ENCODE measurements at regions not wholly inside any gene's neighbourhood (a gene's known extent, or its start where the extent isn't known, plus 50 kb on each side); places are given as distances from the start of the nearest gene placed in this dataset.

DNA sequence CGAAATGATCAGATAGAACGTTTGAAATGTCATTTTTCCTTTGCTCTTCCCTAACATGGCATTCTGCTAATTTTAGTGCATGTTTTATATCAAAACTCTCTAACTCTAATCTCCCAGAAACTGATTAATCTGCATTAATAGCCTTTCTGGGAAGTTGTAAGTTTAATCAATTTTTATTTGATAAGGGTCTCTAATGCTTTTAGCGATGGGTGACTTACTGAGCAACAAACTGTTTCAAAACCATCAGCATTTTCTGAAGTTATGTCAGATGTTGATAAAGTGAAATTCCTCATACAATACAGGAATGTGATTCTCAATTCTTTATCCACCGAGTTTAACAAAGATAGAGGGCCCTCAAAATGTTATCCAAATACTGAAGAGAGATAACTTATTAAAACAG is 431.6 kb upstream of the CXADR start:
- no peak overlapping the region for H3K9ac ChIP-seq (ENCODE audit: low read depth in 1 of 2, low read length in 2 of 2)
- no peak overlapping the region for H3K27ac ChIP-seq (ENCODE audit: low read depth, low read length)
- no peaks in the 10 kb centered on the region for H3K36me3 ChIP-seq (ENCODE audit: control insufficient read depth in 1 of 2, insufficient read depth in 2 of 2, low read length in 2 of 2)
- no peak overlapping the region for H3K4me3 ChIP-seq (ENCODE audit: low read depth in 1 of 2, low read length in 2 of 2)
- H3K9me3 ChIP-seq (ENCODE audit: control insufficient read depth in 1 of 2, low read length in 2 of 2): peaks cover 4 to 13% of the 10 kb centered on the region in 2 donors
- H3K4me1 ChIP-seq (ENCODE audit: control insufficient read depth in 1 of 2, insufficient read depth in 2 of 2, low read length in 2 of 2): no peaks in the 10 kb centered on the region
- no peaks in the 10 kb centered on the region for H3K27me3 ChIP-seq (ENCODE audit: control insufficient read depth in 1 of 2, insufficient read depth in 2 of 2, low read length in 2 of 2)

GRCh38 chr21:17082843-17083483 is 429.9 kb upstream of the CXADR start:
- H3K9ac ChIP-seq (ENCODE audit: low read depth in 1 of 2, low read length in 2 of 2): no peak overlapping the region
- H3K4me3 ChIP-seq (ENCODE audit: low read depth in 1 of 2, low read length in 2 of 2): no peak overlapping the region
- H3K4me1 ChIP-seq (ENCODE audit: control insufficient read depth in 1 of 2, insufficient read depth in 2 of 2, low read length in 2 of 2): no peaks in the 10 kb centered on the region
- H3K36me3 ChIP-seq (ENCODE audit: control insufficient read depth in 1 of 2, insufficient read depth in 2 of 2, low read length in 2 of 2): no peaks in the 10 kb centered on the region
- H3K27ac ChIP-seq (ENCODE audit: low read depth, low read length): no peak overlapping the region
- no peaks in the 10 kb centered on the region for H3K27me3 ChIP-seq (ENCODE audit: control insufficient read depth in 1 of 2, insufficient read depth in 2 of 2, low read length in 2 of 2)
- peaks cover 4 to 13% of the 10 kb centered on the region in 2 donors for H3K9me3 ChIP-seq (ENCODE audit: control insufficient read depth in 1 of 2, low read length in 2 of 2)

DNA sequence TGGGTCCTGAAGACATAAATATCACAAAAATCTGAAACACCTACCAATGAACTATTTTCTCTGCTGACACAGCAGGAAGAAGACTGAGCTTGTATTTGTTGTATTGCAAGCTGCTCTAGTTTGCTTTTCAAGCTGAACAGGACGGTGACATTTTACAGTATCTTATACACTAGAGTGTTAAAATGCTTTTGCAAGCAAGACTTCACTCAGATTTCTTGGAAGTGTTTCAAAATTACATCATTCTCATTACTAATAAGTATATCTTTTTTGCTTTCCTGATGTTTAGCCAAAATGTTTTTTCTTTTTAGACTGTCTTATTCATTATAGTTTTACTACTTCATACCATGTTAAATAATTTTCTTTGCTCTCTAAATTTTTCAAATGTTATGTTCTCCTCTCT is 427.1 kb upstream of the CXADR start:
- H3K36me3 ChIP-seq (ENCODE audit: control insufficient read depth in 1 of 2, insufficient read depth in 2 of 2, low read length in 2 of 2): no peaks in the 10 kb centered on the region
- no peak overlapping the region for H3K27ac ChIP-seq (ENCODE audit: low read depth, low read length)
- H3K4me3 ChIP-seq (ENCODE audit: low read depth in 1 of 2, low read length in 2 of 2): no peak overlapping the region
- no peak overlapping the region for H3K9ac ChIP-seq (ENCODE audit: low read depth in 1 of 2, low read length in 2 of 2)
- no peaks in the 10 kb centered on the region for H3K27me3 ChIP-seq (ENCODE audit: control insufficient read depth in 1 of 2, insufficient read depth in 2 of 2, low read length in 2 of 2)
- peaks cover 10 to 33% of the 10 kb centered on the region in 2 donors for H3K9me3 ChIP-seq (ENCODE audit: control insufficient read depth in 1 of 2, low read length in 2 of 2)
- H3K4me1 ChIP-seq (ENCODE audit: control insufficient read depth in 1 of 2, insufficient read depth in 2 of 2, low read length in 2 of 2): no peaks in the 10 kb centered on the region

DNA sequence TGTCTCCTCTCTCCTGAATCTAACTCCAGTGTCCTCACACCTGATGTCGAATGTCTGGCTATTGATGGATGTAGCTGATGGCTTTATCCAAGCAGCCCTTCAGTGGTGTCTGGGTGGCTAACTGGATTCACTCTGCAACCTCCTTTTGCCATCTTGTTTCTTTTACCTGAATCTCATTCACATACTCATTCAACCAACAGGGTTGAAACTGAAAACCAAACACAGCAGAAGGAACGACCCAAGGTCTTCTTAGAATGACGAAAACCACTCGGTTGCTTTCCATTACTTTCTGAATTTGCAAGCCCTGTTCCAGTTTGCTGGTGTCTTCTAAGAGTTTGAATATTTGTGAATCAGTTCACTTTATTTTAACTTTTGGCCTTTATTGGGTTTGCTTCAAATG is 424.3 kb upstream of the CXADR start:
- peaks cover 6 to 22% of the 10 kb centered on the region in 2 donors for H3K9me3 ChIP-seq (ENCODE audit: control insufficient read depth in 1 of 2, low read length in 2 of 2)
- H3K4me3 ChIP-seq (ENCODE audit: low read depth in 1 of 2, low read length in 2 of 2): no peak overlapping the region
- H3K27me3 ChIP-seq (ENCODE audit: control insufficient read depth in 1 of 2, insufficient read depth in 2 of 2, low read length in 2 of 2): no peaks in the 10 kb centered on the region
- H3K36me3 ChIP-seq (ENCODE audit: control insufficient read depth in 1 of 2, insufficient read depth in 2 of 2, low read length in 2 of 2): no peaks in the 10 kb centered on the region
- H3K4me1 ChIP-seq (ENCODE audit: control insufficient read depth in 1 of 2, insufficient read depth in 2 of 2, low read length in 2 of 2): no peaks in the 10 kb centered on the region
- no peak overlapping the region for H3K27ac ChIP-seq (ENCODE audit: low read depth, low read length)
- no peak overlapping the region for H3K9ac ChIP-seq (ENCODE audit: low read depth in 1 of 2, low read length in 2 of 2)

DNA sequence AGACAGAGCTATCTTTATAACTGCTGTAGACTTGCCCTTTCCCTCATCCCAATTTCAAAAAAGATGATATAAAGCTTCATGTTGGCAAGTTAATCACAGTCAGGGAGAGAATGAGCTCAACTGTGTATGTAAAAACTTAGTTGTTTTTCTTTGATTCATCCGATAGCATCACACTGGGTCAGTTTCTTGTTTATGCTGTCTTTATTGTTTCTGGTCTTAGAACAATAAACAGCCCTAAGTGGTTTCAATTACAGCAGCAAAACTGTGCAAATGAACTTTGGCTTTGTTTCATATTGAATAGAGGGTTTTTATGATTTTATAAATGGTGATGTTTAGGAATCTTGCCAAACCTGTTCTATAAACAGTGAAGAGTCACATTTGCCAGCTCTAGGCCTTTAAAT is 423.8 kb upstream of the CXADR start:
- no peak overlapping the region for H3K9ac ChIP-seq (ENCODE audit: low read depth in 1 of 2, low read length in 2 of 2)
- H3K36me3 ChIP-seq (ENCODE audit: control insufficient read depth in 1 of 2, insufficient read depth in 2 of 2, low read length in 2 of 2): no peaks in the 10 kb centered on the region
- H3K27me3 ChIP-seq (ENCODE audit: control insufficient read depth in 1 of 2, insufficient read depth in 2 of 2, low read length in 2 of 2): no peaks in the 10 kb centered on the region
- peaks cover 6 to 20% of the 10 kb centered on the region in 2 donors for H3K9me3 ChIP-seq (ENCODE audit: control insufficient read depth in 1 of 2, low read length in 2 of 2)
- H3K4me1 ChIP-seq (ENCODE audit: control insufficient read depth in 1 of 2, insufficient read depth in 2 of 2, low read length in 2 of 2): no peaks in the 10 kb centered on the region
- no peak overlapping the region for H3K4me3 ChIP-seq (ENCODE audit: low read depth in 1 of 2, low read length in 2 of 2)
- H3K27ac ChIP-seq (ENCODE audit: low read depth, low read length): no peak overlapping the region

DNA sequence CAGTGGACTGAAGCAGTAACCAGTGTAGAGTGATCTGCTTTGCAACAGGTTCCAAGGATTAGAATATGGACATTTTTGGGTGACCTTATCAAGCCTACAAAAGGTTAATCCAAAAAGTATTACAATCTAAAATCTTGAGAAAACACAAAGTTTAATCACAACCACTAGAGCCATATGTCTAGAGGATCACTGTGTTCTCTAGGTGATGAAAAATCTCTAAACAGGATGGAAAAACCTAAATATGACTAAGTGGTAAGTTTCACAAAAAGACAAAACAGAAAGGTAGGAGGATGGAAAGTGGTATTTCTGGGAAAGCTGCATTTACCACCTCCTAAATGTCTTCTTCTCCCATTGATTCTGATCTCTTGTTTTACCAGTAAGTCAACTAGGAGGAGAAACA is 411.1 kb upstream of the CXADR start:
- Histone ChIP-seq H3K27me3 (ENCODE audit: control insufficient read depth in 1 of 2, insufficient read depth in 2 of 2, low read length in 2 of 2) (no peaks in the 10 kb centered on the region), H3K9ac (ENCODE audit: low read depth in 1 of 2, low read length in 2 of 2) (no peak overlapping the region), H3K36me3 (ENCODE audit: control insufficient read depth in 1 of 2, insufficient read depth in 2 of 2, low read length in 2 of 2) (no peaks in the 10 kb centered on the region), H3K4me1 (ENCODE audit: control insufficient read depth in 1 of 2, insufficient read depth in 2 of 2, low read length in 2 of 2) (no peaks in the 10 kb centered on the region), H3K4me3 (ENCODE audit: low read depth in 1 of 2, low read length in 2 of 2) (no peak overlapping the region), H3K27ac (ENCODE audit: low read depth, low read length) (no peak overlapping the region), H3K9me3 (ENCODE audit: control insufficient read depth in 1 of 2, low read length in 2 of 2) (peaks cover 8 to 29% of the 10 kb centered on the region in 2 donors)

GRCh38 chr21:17105932-17106331 is 406.9 kb upstream of the CXADR start:
- no peaks in the 10 kb centered on the region for H3K27me3 ChIP-seq (ENCODE audit: control insufficient read depth in 1 of 2, insufficient read depth in 2 of 2, low read length in 2 of 2)
- H3K4me1 ChIP-seq (ENCODE audit: control insufficient read depth in 1 of 2, insufficient read depth in 2 of 2, low read length in 2 of 2): no peaks in the 10 kb centered on the region
- peaks cover 10 to 32% of the 10 kb centered on the region in 2 donors for H3K9me3 ChIP-seq (ENCODE audit: control insufficient read depth in 1 of 2, low read length in 2 of 2)
- no peak overlapping the region for H3K9ac ChIP-seq (ENCODE audit: low read depth in 1 of 2, low read length in 2 of 2)
- H3K4me3 ChIP-seq (ENCODE audit: low read depth in 1 of 2, low read length in 2 of 2): no peak overlapping the region
- H3K27ac ChIP-seq (ENCODE audit: low read depth, low read length): no peak overlapping the region
- H3K36me3 ChIP-seq (ENCODE audit: control insufficient read depth in 1 of 2, insufficient read depth in 2 of 2, low read length in 2 of 2): no peaks in the 10 kb centered on the region

DNA sequence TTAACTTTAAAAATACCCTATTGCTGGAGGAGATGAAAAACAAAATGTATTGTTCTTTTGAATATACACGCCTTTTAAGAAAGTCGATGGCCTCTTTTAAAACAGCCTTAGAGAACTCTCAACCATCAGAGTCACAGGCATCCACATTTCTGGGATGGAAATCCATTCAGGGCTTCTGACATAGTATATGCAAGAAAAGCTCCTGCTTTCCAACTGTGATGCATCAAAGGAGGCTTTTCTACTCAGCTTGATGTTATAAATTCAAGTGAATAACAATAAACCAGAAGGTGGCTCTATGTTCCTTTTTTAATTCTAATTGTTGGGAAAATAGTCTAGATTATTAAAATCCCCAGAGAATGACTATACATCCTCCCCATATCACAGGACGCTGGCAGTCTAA is 398.8 kb upstream of the CXADR start:
- Histone ChIP-seq H3K9ac (ENCODE audit: low read depth in 1 of 2, low read length in 2 of 2) (no peak overlapping the region), H3K9me3 (ENCODE audit: control insufficient read depth in 1 of 2, low read length in 2 of 2) (peaks cover 4 to 5% of the 10 kb centered on the region in 2 donors), H3K4me3 (ENCODE audit: low read depth in 1 of 2, low read length in 2 of 2) (no peak overlapping the region), H3K4me1 (ENCODE audit: control insufficient read depth in 1 of 2, insufficient read depth in 2 of 2, low read length in 2 of 2) (no peaks in the 10 kb centered on the region), H3K27me3 (ENCODE audit: control insufficient read depth in 1 of 2, insufficient read depth in 2 of 2, low read length in 2 of 2) (no peaks in the 10 kb centered on the region), H3K27ac (ENCODE audit: low read depth, low read length) (no peak overlapping the region), H3K36me3 (ENCODE audit: control insufficient read depth in 1 of 2, insufficient read depth in 2 of 2, low read length in 2 of 2) (no peaks in the 10 kb centered on the region)

DNA sequence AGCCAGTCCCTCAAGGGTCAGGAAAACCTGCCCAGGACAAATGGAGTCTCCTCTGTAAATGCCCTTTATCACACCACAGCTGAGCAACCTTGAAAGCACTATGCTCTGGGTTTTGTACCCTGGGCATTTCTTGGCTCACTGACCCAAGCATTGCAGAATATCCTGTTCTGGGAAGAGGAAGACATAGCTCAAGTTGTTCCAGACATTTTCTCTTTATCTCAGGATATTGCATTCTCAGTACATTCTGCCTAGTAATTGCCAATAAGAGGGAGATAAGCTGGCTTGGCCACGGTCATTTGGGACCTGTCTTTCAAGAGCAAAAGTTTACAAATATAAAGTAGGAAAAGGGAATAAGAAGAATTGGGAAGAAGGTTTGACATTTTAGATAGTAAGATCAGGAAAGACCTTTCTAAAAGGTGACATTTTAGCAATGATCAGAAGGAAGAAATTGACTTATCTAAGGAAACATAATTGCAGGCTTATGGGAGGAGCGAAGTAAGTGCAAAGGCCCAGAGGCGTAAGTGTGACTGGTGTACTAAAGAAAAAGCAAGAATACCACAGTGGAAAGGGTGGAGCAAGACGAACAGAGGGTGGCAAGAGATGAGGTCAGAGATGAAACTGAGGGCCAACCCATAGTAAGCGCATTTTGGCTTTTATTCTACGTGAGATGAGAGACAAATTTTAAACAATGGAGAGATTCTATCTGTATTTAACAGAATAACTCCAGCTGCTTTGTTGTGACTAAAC is 394.0 kb upstream of the CXADR start:
- Histone ChIP-seq H3K27ac (ENCODE audit: low read depth, low read length) (no peak overlapping the region), H3K4me1 (ENCODE audit: control insufficient read depth in 1 of 2, insufficient read depth in 2 of 2, low read length in 2 of 2) (no peaks in the 10 kb centered on the region), H3K9me3 (ENCODE audit: control insufficient read depth in 1 of 2, low read length in 2 of 2) (peaks cover 0 to 4% of the 10 kb centered on the region in 2 donors), H3K4me3 (ENCODE audit: low read depth in 1 of 2, low read length in 2 of 2) (no peak overlapping the region), H3K36me3 (ENCODE audit: control insufficient read depth in 1 of 2, insufficient read depth in 2 of 2, low read length in 2 of 2) (no peaks in the 10 kb centered on the region), H3K9ac (ENCODE audit: low read depth in 1 of 2, low read length in 2 of 2) (no peak overlapping the region), H3K27me3 (ENCODE audit: control insufficient read depth in 1 of 2, insufficient read depth in 2 of 2, low read length in 2 of 2) (no peaks in the 10 kb centered on the region)

DNA sequence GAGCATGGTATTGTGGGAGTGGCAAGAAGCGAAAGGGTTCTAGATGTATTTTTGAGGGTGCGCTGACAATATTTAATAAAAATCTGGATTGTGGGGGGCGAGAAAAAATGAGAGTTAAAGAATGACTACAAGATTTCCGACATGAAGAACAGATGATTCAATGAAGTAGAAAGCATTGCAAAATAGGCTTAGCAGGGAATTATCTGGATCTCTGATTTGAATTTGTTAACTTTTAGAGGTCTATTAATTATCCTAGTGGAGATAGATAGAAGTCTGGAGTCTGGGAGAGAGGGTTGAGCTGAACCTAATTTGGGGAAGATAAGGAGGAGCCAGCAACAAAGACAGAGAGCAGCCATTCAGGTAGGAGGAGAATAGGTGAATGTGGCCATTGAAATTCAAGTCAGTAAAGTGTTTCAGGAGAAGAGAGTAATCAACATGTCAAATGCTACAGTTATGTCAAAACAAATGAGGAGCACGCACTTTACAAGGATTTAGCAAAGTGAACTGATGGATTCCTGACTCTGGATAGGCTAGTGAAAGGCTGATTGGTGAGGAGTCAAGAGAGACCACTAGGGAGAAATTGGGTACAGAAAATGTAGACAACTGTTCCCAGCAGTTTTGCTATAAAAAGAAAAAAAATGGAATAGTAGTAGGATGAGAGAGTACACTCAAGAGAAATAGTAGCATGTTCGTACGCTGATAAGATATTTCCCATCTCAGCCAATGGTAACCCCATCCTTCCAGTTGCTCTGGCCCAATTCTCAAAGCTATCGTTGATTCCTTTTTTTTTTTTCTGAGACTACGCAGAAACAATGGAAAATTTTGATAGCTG is 393.2 kb upstream of the CXADR start:
- no peak overlapping the region for H3K27ac ChIP-seq (ENCODE audit: low read depth, low read length)
- no peaks in the 10 kb centered on the region for H3K36me3 ChIP-seq (ENCODE audit: control insufficient read depth in 1 of 2, insufficient read depth in 2 of 2, low read length in 2 of 2)
- H3K9ac ChIP-seq (ENCODE audit: low read depth in 1 of 2, low read length in 2 of 2): no peak overlapping the region
- H3K9me3 ChIP-seq (ENCODE audit: control insufficient read depth in 1 of 2, low read length in 2 of 2): peaks cover 0 to 4% of the 10 kb centered on the region in 2 donors
- H3K4me1 ChIP-seq (ENCODE audit: control insufficient read depth in 1 of 2, insufficient read depth in 2 of 2, low read length in 2 of 2): no peaks in the 10 kb centered on the region
- no peak overlapping the region for H3K4me3 ChIP-seq (ENCODE audit: low read depth in 1 of 2, low read length in 2 of 2)
- H3K27me3 ChIP-seq (ENCODE audit: control insufficient read depth in 1 of 2, insufficient read depth in 2 of 2, low read length in 2 of 2): no peaks in the 10 kb centered on the region

Data from duodenal mucosa (tissue), 2 donors.